ENCODE measurements at regions not wholly inside any gene's neighbourhood (a gene's known extent, or its start where the extent isn't known, plus 50 kb on each side); places are given as distances from the start of the nearest gene placed in this dataset.

- TF ChIP-seq IRF3 (IDR thresholded peaks at IDR 0.05; ENCODE audit: low read depth, low read length) (no peak), USF1 (IDR thresholded peaks at IDR 0.05; ENCODE audit: borderline replicate concordance, low read depth) (no peak), TAF1 (IDR thresholded peaks at IDR 0.05; ENCODE audit: borderline replicate concordance, low read depth, low read length) (no peak), TEAD4 (IDR thresholded peaks at IDR 0.05; ENCODE audit: borderline replicate concordance, insufficient read depth) (no peak), PBX3 (IDR thresholded peaks at IDR 0.05) (no peak), CHD2 (IDR thresholded peaks at IDR 0.05; ENCODE audit: low read length, partially characterized antibody) (no peak), ZBTB33 (IDR thresholded peaks at IDR 0.05; ENCODE audit: borderline replicate concordance, low read depth) (no peak), GATA2 (CRISPR knock-in tag; IDR thresholded peaks at IDR 0.05) (no peak)
These were observed 489.8 kb upstream of the GOLIM4 start (continued) for GRCh38 chr3:168585544-168585943.

GRCh38 chr3:168583977-168584376 lies 488.3 kb upstream of the GOLIM4 start:
- H2AFZ ChIP-seq (ENCODE audit: low read depth): no peak overlapping the region
- no peaks in the 10 kb centered on the region for H3K36me3 ChIP-seq (replicated peaks in 1 of 2; ENCODE audit: control insufficient read depth in 1 of 2, insufficient read depth in 2 of 2, low read length in 1 of 2)
- DNase-seq: no peak
- H3K9ac ChIP-seq: no peak overlapping the region
- ChIA-PET POLR2A (no interaction called here), CTCF (interaction anchor here (1.5 kb wide), 2 partner anchors 32 to 50 kb away, joined by 3 read pairs; no protein-coding TSS in a partner anchor)
- H3K4me3 ChIP-seq (ENCODE audit: low read depth in 2 of 2, low read length in 1 of 2): no peak overlapping the region
- no peaks in the 10 kb centered on the region; the same call in 1 of the 2 replicates for H3K9me3 ChIP-seq
- H3K27me3 ChIP-seq (ENCODE audit: insufficient read depth): no peaks in the 10 kb centered on the region
- H3K4me2 ChIP-seq: no peak overlapping the region
- no peaks in the 10 kb centered on the region for H3F3A ChIP-seq (replicated peaks; ENCODE audit: insufficient read depth)
- TF ChIP-seq MEF2A (IDR thresholded peaks at IDR 0.05; ENCODE audit: borderline replicate concordance, low read depth) (no peak), CTCF (IDR thresholded peaks at IDR 0.05) (no peak), MAX (IDR thresholded peaks at IDR 0.05; ENCODE audit: low read depth) (no peak), SIN3A (IDR thresholded peaks at IDR 0.05; ENCODE audit: borderline replicate concordance, low read depth, low read length) (no peak), CHD2 (IDR thresholded peaks at IDR 0.05; ENCODE audit: low read length, partially characterized antibody) (no peak), TAF1 (IDR thresholded peaks at IDR 0.05; ENCODE audit: borderline replicate concordance, low read depth, low read length) (no peak)
- H3K79me2 ChIP-seq (ENCODE audit: insufficient read depth): no peaks in the 10 kb centered on the region
- no peak overlapping the region for H3K27ac ChIP-seq (ENCODE audit: low read depth in 2 of 2, low read length in 1 of 2)
- no peaks in the 10 kb centered on the region for H3K4me1 ChIP-seq (ENCODE audit: control insufficient read depth in 1 of 2, insufficient read depth in 2 of 2, low read depth in 1 of 2, low read length in 1 of 2)
- whole genome bisulfite sequencing (ENCODE audit: low lambda C conversion rate): 34% methylated on average over 3 of the region's 3 CpGs
- no peaks in the 10 kb centered on the region for H4K20me1 ChIP-seq (ENCODE audit: insufficient read depth)
- H3K9me2 ChIP-seq: no peaks in the 10 kb centered on the region

All from SK-N-SH (cell line).